ENCODE measurements at regions not wholly inside any gene's neighbourhood (a gene's known extent, or its start where the extent isn't known, plus 50 kb on each side); places are given as distances from the start of the nearest gene placed in this dataset.

DNA sequence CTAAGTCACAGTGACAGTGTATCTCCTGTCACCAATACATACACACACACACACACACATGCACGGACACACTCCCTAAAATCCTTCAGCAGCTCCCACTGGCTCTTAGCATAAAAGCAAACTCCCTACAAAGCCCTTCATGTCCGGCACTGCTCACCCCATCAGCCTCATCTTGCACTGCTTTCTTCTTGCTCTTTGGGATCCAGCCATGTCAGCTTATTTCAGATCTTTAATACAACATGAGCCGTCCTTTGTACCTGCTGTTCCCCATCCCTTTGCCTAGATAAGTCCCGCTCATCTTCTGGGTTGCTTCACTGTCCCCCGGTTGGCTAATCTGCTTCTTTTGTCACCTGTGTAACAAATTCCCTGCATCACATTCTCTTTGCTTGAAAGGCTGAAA is 82.1 kb upstream of the VAV3 start:
- no peak overlapping the region for H3K9ac ChIP-seq (ENCODE audit: low read length)
- no peaks in the 10 kb centered on the region for H3K27me3 ChIP-seq (ENCODE audit: low read length)
- no peak overlapping the region for H3K27ac ChIP-seq (ENCODE audit: low read depth, low read length)
- H3K36me3 ChIP-seq (ENCODE audit: low read length): no peaks in the 10 kb centered on the region
- no peaks in the 10 kb centered on the region for H3F3A ChIP-seq (ENCODE audit: insufficient read depth)
- H3K9me2 ChIP-seq (replicated peaks; ENCODE audit: insufficient read depth, low read length): no peaks in the 10 kb centered on the region
- H3K79me2 ChIP-seq (ENCODE audit: insufficient read depth, low read length): no peaks in the 10 kb centered on the region
- H2AFZ ChIP-seq (ENCODE audit: low read depth, low read length, severe bottlenecking): no peak overlapping the region
- no peak overlapping the region for H3K4me2 ChIP-seq (ENCODE audit: low read depth, low read length, poor library complexity, severe bottlenecking)
- no peaks in the 10 kb centered on the region for H4K20me1 ChIP-seq (ENCODE audit: low read depth, low read length)
- H3K9me3 ChIP-seq (ENCODE audit: insufficient read depth, low read length): no peaks in the 10 kb centered on the region
- H3K4me3 ChIP-seq (ENCODE audit: insufficient read depth, low read length, poor library complexity, severe bottlenecking): no peak overlapping the region
- TF ChIP-seq, protein P1, sequence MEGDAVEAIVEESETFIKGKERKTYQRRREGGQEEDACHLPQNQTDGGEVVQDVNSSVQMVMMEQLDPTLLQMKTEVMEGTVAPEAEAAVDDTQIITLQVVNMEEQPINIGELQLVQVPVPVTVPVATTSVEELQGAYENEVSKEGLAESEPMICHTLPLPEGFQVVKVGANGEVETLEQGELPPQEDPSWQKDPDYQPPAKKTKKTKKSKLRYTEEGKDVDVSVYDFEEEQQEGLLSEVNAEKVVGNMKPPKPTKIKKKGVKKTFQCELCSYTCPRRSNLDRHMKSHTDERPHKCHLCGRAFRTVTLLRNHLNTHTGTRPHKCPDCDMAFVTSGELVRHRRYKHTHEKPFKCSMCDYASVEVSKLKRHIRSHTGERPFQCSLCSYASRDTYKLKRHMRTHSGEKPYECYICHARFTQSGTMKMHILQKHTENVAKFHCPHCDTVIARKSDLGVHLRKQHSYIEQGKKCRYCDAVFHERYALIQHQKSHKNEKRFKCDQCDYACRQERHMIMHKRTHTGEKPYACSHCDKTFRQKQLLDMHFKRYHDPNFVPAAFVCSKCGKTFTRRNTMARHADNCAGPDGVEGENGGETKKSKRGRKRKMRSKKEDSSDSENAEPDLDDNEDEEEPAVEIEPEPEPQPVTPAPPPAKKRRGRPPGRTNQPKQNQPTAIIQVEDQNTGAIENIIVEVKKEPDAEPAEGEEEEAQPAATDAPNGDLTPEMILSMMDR (IDR thresholded peaks at IDR 0.05; ENCODE audit: insufficient read depth, low read length, poor library complexity, severe bottlenecking): no peak
- no peak for TF ChIP-seq EZH2phosphoT487 (conservative IDR thresholded peaks at IDR 0.05; ENCODE audit: low read length)

DNA sequence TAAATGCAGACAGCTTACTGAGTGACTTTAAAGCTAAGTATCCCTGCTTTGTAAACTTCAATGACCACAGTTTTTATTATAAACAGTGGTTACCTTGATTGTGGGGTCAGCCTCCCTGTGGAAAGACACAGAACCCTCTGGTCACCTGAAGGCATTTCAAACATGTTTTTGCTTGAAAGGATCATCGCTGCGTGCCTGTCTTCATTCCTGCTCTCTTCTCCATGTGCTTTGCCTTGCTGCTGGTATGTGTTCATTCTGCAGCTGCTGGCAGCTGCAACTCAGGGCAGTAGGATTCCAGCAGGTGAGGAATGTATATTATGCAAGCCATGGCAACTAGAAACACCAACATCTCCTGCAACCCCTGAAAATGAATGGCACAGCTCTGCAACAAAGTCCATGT is 81.0 kb upstream of the VAV3 start:
- H3K9me2 ChIP-seq (replicated peaks; ENCODE audit: insufficient read depth, low read length): no peaks in the 10 kb centered on the region
- no peak overlapping the region for H3K9ac ChIP-seq (ENCODE audit: low read length)
- no peaks in the 10 kb centered on the region for H3K79me2 ChIP-seq (ENCODE audit: insufficient read depth, low read length)
- no peak overlapping the region for H3K27ac ChIP-seq (ENCODE audit: low read depth, low read length)
- H3K4me3 ChIP-seq (ENCODE audit: insufficient read depth, low read length, poor library complexity, severe bottlenecking): no peak overlapping the region
- no peaks in the 10 kb centered on the region for H3F3A ChIP-seq (ENCODE audit: insufficient read depth)
- no peaks in the 10 kb centered on the region for H3K36me3 ChIP-seq (ENCODE audit: low read length)
- H3K4me2 ChIP-seq (ENCODE audit: low read depth, low read length, poor library complexity, severe bottlenecking): no peak overlapping the region
- H2AFZ ChIP-seq (ENCODE audit: low read depth, low read length, severe bottlenecking): no peak overlapping the region
- no peak for TF ChIP-seq EZH2phosphoT487 (conservative IDR thresholded peaks at IDR 0.05; ENCODE audit: low read length)
- TF ChIP-seq, protein P1 (IDR thresholded peaks at IDR 0.05; ENCODE audit: insufficient read depth, low read length, poor library complexity, severe bottlenecking): no peak
- no peaks in the 10 kb centered on the region for H4K20me1 ChIP-seq (ENCODE audit: low read depth, low read length)
- no peaks in the 10 kb centered on the region for H3K27me3 ChIP-seq (ENCODE audit: low read length)
- H3K9me3 ChIP-seq (ENCODE audit: insufficient read depth, low read length): no peaks in the 10 kb centered on the region

DNA sequence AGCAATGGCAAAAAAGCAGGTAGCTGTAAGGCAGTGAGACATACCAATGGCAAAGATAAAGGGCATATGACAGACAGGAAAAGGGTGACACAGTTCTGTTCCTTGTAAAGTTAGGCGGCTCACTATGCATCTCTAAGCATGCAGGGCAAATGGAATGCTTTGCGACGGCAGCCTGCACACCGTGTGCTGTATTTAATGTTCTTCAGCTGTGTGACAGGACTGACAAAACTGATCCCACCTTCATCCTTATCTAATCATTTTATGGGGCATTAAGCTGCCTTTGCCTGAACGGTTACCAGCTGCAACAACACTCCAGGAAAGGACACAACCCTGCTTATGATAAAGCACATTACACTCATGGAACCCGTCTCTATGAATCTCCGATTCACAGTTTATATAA is 80.5 kb upstream of the VAV3 start:
- Histone ChIP-seq H3F3A (ENCODE audit: insufficient read depth) (no peaks in the 10 kb centered on the region), H3K9me2 (replicated peaks; ENCODE audit: insufficient read depth, low read length) (no peaks in the 10 kb centered on the region), H3K36me3 (ENCODE audit: low read length) (no peaks in the 10 kb centered on the region), H3K9ac (ENCODE audit: low read length) (no peak overlapping the region), H3K4me2 (ENCODE audit: low read depth, low read length, poor library complexity, severe bottlenecking) (no peak overlapping the region), H2AFZ (ENCODE audit: low read depth, low read length, severe bottlenecking) (no peak overlapping the region), H3K4me3 (ENCODE audit: insufficient read depth, low read length, poor library complexity, severe bottlenecking) (no peak overlapping the region), H4K20me1 (ENCODE audit: low read depth, low read length) (no peaks in the 10 kb centered on the region), H3K79me2 (ENCODE audit: insufficient read depth, low read length) (no peaks in the 10 kb centered on the region), H3K9me3 (ENCODE audit: insufficient read depth, low read length) (no peaks in the 10 kb centered on the region), H3K27me3 (ENCODE audit: low read length) (no peaks in the 10 kb centered on the region), H3K27ac (ENCODE audit: low read depth, low read length) (no peak overlapping the region)
- no peak for TF ChIP-seq EZH2phosphoT487 (conservative IDR thresholded peaks at IDR 0.05; ENCODE audit: low read length)
- TF ChIP-seq, protein P1 (IDR thresholded peaks at IDR 0.05; ENCODE audit: insufficient read depth, low read length, poor library complexity, severe bottlenecking): no peak
